NCI-H1417 treated with DMSO at 0.1 percent for 48 hours (cell line): ENCODE measurements at regions not wholly inside any gene's neighbourhood (a gene's known extent, or its start where the extent isn't known, plus 50 kb on each side); places are given as distances from the start of the nearest gene placed in this dataset.
"Not testable (repeated sequence)": the region's sequence is repeated elsewhere in the genome, so short reads cannot be mapped to it uniquely, and the experiment has no call there.

Experiments
- DNase-seq: peaks from one replicate; lab custom pipeline; 2025; lab: John Stamatoyannopoulos, UW

DNA sequence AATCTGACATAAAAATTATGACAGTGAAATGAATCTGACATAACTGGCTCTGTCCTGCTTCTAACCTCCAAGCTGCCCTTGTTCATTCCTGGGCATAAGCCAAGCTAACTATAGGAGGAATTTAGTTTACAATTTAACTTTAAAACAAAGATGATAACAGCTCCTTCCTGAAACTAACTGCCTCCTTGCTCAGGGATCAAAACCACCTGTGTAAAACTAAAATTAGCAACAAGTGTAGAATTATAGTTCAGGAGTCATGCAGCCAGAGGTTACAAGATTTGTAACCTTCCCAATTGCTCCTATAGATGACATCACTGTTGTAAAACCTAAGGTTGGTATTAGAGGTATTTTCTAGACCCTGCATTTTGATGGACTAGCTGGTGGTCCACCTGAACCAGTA lies 256.4 kb upstream of the POM121L12 start:
- DNase-seq, result no peak

DNA sequence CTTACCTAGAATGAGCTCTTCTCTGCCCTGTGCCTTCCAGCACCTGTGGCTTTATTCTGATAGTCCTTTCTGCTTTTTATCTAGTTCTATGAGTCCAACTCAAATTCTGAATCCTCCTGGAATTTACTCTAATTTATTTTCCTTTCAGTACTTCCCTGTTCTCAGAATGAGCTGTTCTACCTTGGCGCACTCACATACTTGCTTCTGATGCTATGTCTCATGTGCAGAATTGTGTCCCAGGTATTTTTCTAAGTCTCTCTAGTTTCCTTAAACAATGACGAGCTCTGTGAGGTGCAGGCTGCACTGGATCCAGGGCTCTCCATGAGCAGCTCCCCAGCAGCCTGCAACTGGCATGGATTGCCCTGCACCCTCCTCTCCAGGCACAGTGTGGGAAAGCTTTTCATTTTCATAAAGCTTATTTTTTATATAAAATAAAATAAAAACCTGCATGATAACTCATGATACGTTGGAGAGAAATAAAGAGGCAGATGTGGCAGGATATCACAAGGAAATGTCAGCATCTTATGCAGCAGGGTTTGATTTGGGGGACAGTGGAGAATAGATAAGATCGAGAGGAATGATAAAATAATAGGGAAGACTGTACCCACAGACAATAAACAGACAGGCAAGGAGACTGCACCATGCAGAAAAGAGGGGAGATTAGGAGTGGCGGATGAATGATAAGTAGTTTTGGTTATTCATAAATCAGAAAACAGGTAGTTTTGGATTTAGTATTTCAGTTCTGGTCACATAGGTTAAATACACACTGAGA lies 258.2 kb upstream of the POM121L12 start:
- DNase-seq, result no peak

DNA sequence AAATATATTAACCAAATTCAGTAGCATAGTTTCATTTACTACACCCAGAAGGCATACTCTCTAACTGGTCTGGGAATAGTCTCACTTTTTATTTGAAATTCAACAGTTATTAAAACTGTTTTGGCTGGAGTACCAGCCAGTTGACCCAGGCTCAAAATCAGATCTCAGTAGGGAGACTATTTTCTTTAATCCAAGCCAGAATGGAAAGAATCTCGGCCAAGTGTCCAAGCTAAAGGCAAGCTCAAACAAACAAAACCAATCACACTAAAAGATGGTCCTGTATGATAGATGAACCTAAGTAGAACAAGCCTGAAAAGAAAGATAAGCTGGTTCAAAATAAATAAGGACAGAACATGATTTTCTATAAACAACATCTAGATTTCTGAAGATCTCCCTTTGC lies 259.6 kb upstream of the POM121L12 start:
- DNase-seq, result no peak

DNA sequence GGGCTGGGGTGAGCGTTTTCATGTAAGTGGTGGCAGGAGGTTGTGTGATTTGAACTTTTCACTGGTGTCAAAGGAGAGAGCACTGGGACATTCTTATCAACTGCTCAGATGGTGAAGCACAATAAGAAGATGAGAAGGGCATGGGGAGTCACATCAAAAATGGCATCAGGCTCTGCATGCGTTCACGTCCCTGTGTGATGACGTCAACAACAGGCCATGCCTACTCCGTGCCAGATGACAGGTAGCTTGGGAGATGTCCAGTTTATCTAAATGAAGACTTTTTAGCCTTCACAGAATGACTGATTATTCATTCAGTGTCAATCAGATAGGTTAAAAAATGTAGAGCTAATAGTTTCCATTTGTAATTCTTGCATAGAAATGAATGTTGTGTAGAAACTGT lies 264.3 kb upstream of the POM121L12 start:
- no peak for DNase-seq

DNA sequence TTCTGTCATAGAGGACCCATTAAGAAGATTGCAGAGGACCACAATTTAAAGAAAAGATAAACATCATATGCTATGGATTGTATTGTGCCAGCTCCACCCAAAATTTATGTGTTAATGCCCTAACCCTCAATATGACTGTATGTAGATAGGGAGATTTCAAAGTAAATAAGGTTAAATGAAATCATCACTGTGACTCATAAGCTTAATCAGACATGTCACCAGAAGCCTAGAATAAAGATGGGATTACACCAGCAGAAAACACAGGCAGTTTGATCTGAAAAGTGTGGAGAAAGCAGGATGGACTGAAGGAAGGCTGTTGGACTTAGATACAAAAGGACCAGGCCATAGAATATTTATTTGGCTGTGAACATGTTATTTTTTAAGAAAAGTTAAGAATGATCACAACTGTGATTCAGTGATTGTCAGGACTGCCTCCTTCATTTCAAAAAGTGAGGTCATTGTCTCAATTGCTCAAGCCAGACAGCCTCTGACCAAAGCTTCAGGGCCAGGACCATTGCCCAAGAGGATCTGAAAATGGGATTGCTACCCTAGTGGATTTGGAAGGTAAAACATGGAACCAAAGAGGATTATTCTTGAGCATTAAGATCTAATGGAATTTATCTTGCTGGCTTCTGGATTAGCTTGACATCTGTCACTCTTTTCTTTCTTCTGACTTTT lies 270.8 kb upstream of the POM121L12 start:
- DNase-seq, result no peak

DNA sequence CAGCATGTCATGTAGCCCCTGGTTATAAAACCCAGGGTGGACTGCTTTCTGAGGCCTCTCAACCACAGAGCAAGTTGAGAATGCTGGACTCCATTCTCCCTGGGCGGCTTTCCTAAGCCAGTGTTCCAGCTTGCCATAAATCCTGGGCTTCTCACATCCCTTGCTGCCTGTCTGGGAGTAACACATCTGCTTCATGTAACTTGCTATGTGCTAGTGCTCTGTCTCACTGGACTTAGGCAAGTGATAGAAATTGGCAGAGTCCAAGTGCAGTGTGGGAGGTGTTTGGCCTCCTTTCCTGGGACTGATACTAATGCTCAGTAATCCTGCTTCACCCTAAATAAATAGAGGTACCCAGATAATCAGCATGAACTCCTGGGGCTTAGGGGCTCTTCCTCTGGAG lies 277.1 kb upstream of the POM121L12 start:
- no peak for DNase-seq

DNA sequence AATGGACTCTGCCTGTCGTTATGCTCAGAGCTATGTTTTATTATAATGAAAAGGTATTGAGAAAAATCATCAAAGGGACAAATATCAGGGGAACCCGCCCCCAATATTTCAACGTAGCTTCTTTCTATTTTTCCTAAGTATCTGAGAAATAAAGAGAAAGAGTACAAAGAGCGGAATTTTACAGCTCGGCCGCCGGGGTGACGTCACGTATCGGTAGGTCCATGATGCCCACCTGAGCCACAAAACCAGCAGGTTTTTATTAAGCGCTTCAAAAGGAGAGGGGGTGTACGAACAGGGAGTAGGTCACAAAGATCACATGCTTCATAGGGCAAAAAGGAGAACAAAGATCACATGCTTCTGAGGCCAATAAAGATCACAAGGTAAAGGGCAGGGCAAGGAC lies 281.6 kb upstream of the POM121L12 start:
- no peak for DNase-seq

DNA sequence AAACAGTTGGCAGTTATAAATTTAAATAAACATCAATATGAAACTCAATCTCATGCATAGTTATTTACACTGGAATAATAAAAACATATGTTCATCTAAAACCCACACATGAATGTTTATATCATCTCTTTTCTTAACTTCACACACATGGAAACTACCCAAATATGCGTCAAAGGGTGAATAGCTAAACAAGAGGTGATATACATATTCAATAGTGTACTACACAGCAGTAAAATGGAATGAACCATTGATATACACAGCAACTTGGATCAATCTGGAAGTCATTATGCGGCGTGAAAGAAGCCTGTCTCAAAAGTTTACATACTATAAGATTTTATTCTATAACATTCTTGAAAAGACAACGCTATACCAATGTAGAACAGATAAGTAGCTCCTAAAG lies 282.5 kb upstream of the POM121L12 start:
- DNase-seq, result no peak

DNA sequence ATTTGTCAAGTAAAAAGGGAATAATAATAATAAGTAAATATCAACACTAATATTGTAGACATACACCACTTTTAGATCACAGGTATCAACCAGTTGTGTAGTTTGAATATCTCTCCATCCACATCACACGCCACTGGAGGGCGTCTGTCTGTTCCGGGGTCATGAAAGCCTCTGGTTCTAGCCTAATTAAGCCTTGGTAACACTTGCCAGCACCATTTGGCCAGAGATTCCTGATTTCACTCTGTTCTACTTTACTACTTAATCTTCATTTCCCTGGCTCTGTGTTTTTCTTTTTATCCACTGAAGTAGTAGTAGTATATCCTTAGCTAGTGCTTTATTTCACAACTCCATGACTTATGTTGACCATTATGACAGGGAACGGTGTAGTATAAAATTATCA lies 285.6 kb upstream of the POM121L12 start:
- DNase-seq, result no peak

DNA sequence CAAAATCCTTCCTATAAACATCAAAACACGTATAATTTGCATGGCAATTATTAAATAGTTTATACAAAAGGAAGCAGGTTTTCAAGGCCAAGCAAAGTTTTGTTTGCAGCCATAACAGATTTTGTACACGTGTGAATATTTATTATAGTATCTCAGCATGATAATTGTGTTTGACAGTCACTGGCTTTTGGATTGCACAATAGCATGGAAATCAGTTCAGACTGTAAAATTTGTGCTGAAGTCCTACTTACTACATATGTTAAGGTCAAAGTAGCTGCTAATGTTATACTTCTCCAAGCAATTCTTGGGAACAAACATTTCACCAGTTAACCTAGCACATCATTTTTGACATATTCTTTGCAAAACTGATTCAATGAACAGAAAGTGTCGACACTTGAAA lies 287.6 kb upstream of the POM121L12 start:
- no peak for DNase-seq

DNA sequence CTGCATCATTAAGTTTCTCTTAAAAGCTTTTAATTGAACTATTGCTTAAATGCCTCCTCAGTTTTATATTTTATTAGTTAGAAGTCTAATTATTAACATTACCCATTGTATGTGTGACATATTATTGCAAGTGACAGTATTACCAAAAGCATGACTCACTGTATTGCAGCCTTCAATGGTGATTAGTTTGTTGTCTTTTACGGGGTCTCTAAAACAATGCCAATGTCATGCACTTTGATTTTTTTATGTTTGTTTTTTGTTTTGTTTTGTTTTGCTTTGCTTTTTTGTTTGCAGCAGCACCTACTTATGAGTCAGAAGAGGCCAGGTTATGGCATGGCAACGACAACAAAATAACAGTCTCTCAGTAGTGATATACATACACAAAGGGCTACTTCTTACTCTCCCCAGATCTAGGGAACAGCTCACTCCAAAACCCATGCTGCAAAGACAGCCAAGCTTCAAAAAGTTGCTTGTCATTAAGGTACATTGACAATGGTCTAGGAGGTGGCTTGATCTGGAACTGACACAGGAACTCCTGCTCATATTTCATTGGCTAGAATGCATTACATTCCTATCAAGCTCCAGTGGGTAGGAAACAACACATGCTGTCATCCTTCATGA lies 293.7 kb upstream of the POM121L12 start:
- DNase-seq, result no peak

DNA sequence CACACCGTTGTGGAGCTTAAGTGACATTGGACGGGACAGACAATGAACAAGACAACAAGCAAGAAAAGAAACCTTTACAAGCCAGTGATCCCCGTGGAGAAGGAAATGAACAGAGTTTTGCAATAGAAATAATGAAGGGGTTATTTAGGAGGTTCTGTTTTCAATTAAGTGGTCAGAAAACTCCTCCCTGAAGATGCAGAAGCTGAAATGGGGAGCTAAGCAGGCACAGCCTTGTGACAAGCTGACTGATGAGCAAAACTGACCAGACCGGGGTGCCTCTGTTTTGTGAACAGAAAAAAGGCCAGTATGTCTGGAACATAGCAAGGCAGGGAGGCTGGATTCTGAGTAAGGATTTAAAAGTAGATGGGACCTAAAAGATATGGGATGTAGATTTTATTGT lies 299.8 kb upstream of the POM121L12 start:
- DNase-seq, result no peak

DNA sequence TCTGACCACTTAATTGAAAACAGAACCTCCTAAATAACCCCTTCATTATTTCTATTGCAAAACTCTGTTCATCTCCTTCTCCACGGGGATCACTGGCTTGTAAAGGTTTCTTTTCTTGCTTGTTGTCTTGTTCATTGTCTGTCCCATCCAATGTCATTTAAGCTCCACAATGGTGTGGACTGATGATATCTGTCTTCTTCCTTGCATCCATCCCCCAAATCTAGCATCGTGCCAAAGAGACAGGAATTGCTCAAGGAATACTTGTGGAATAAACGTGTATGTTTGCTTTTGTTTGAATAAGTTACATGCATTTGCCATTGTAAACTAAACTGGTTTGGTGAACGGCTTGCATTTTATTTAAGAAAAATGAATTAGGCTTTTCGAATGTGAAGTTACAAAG lies 306.8 kb upstream of the POM121L12 start:
- not testable (repeated sequence) for DNase-seq

DNA sequence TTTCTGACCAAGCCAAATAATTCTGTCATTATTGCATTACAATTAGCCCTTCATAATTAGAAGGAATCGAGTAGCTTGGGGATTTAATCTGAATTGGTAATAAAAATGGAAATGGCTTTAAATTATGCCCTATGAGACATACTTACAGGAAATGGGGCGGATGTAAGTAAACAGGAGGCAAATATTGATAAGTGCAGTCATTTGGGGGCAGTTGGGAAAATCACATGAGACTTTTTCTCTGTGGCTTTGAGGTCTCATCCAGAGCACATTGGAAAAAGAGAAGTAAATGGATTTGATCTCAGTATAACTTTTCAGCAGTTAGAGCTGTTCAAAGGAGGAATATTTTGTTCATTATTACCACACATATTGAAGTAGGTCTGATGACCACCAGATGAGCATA lies 307.8 kb upstream of the POM121L12 start:
- DNase-seq, result no peak

DNA sequence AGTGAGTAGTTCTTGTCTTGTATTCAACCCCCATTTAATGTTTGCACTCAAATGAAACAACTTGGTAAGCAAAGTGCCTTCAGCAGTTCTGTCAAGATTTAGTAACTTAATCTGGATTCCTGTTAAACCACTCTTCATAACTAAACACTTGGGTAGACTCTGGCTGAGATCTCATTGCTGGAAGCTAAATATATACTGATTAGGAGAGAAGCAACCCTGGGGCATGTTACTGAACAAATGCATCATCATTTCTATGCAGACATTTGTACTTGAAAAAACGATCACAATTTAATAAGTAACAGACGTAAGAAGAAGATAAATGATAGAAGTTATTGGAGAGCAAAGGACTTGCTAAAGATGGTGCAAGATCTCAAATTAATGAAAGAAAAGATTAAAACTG lies 308.4 kb upstream of the POM121L12 start:
- DNase-seq, result no peak

DNA sequence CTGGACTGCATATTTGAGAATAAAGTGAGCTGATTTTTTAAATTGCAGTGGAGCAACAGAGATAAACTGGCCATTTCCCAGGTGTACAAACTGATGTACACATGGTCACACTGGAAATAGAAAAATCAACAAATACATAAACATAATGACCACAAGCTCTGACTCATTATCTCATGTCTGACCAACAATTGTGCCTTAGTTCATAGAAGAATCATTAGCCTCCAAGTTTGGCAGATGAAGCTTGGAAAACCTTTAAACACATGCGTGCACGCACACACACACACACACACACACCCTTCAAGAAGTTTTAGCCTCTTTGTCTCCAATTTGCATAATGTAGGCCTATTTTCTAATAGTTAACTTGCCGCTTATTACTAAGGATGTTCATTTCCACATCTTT lies 308.9 kb upstream of the POM121L12 start:
- DNase-seq, result no peak

DNA sequence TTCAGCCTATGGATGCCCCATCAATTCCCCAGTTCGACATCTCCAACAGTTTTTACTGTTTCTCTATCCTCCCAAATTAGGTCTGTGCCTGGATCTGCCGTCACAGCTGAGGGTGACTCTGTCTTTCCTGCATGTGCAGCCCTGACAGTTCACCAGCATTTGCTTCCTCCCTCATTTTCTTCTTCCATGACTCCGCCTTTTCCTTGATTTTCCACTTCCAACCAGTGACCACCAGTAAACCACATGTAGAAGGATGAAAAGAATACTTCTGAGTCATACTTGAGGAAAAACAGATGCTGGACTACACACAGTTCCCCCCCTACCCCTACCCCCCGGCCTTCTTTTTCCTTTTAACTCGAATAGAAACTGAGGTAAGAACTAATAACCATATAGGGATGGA lies 311.8 kb upstream of the POM121L12 start:
- DNase-seq, result no peak

DNA sequence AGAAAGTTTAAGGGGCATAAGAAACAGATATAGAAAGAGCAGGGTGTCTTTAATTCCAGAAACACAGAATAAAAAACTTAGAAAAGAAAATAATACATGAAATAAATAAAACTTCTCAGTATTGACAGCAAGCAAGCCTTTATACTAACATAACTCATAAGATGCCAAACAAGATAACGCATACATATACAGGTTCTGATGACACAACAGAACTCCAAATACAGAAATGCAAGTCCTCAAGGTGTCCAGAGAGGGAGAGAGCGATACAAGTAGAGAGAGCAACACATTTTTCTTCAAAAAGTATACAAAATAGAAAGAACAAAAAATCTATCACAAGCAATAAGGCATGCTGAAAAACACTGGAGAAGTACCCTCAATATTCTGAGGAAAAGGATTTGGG lies 314.6 kb upstream of the POM121L12 start:
- no peak for DNase-seq

DNA sequence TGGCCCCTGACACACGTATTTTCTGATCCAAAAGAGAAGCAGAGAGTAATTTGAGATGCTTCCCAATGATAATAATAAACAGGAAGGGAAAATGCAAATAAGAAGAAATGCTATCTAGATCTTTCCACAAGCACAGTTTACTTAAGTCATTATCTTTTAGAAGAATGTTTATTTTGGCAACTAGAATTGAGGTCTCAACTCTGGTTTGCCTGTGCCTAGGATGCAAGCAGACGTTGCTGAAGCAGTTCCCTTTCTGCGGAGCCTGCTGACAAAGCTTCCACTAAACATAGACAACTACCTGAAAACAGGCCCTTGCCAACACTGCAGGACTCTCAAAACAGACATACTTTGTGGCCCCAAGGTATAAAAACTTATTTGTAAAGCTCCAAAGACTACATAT lies 315.8 kb upstream of the POM121L12 start:
- DNase-seq, result no peak

DNA sequence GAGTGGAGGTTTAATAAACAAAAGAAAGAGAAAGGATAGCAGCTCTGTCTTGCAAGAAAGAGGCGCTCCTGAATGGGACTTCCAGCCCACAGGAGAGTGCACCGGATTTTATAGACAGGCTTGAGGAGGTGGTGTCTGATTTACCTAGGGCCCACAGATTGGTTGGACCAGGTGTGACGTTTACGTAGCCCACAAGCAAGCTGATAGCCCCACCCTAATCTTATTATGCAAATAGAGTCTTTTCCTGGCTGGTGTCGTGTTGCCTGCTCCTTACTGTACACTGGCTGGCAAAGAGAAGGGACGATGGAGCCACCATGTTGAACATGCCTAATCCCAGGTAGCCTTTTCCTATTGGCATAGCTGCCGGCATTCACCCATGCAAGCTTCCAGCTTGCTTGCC lies 319.7 kb upstream of the POM121L12 start:
- DNase-seq, result no peak

DNA sequence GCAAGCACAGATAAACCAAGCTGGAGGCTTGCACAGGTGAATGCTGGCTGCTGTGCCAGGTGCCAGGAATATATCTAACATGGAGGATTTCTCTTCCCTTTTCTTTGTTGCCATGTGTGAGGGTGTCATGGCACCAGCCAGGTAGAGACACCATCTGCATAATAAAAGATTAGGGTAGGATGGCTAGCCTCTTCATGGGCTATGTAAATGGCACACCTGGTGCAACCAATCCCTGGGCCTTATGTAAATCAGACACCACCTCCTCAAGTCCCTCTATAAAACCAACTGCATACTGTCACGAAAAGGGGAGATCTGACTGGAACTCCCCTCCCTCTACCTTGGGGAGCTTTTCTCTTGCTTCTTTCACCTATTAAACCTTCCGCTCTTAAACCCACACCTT lies 322.5 kb upstream of the POM121L12 start:
- DNase-seq, result no peak

DNA sequence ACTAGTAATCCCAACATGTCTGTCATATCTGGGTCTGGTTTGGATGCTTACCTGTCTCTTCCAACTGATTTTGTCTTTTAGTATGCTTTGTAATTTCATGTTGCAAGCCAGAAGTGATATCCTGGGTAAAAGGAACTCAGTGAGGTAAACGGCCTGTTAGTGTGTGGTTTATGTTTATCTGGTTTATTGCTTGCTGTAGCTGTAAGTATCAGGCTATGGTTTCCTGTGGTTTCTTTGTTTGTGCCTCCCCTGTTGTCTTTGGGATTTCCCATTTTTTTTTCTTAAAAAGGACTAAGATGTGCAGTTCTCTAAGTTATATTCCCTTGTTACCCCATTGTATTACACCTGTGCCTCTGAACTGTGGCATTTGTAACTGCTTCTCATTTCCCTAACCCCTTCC lies 323.5 kb upstream of the POM121L12 start:
- DNase-seq, result no peak

DNA sequence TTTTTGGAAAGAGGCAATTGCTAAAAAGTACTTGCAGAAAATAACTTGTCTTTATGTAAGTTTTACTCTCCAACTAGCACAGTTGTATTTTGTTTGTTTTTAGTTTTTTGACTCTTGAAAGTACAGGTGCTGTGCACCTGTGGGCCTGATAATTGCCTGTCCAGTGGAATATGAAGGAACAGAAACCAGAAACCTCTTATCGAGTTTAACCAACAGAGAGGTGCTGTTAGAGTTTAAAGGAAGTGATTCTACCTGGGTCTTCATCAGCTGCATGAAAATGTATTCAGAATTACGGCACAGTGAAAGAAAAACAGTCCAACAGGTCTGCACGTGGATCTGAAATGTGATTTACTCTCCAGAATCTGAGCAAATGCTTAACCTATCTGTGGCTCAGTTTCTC lies 326.6 kb upstream of the POM121L12 start:
- no peak for DNase-seq

DNA sequence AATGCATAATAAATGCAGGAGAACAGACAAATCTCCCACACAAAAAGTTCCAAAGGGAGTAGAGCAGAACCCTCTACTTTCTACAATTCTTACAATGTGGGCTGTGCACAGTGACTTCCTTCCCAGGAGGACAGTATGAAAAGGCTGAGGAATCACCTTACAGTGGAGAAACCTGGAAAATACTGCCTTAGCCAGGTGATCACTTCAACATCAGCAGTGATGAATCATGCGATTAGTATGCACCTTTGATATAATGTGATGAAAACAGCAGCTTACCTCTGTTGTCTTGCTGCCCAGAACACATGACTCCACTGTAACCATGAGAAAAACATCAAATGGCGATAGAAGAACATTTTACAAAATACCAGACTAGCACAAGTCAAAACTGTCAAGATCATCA lies 329.7 kb upstream of the POM121L12 start:
- DNase-seq, result no peak
